ENCODE measurements at regions not wholly inside any gene's neighbourhood (a gene's known extent, or its start where the extent isn't known, plus 50 kb on each side); places are given as distances from the start of the nearest gene placed in this dataset.
"Not testable (repeated sequence)": the region's sequence is repeated elsewhere in the genome, so short reads cannot be mapped to it uniquely, and the experiment has no call there.

- DNase-seq, result no peak
Measured at GRCh38 chr3:168839653-168840052, 743.9 kb upstream of the GOLIM4 start.

GRCh38 chr3:168834558-168834957, 738.8 kb upstream of the GOLIM4 start:
- DNase-seq, result no peak

GRCh38 chr3:168828943-168829342, 733.2 kb upstream of the GOLIM4 start:
- DNase-seq, result no peak

GRCh38 chr3:168828536-168828935, 732.8 kb upstream of the GOLIM4 start:
- DNase-seq, result no peak

GRCh38 chr3:168828014-168828413, 732.3 kb upstream of the GOLIM4 start:
- no peak for DNase-seq

GRCh38 chr3:168824107-168824506, 728.4 kb upstream of the GOLIM4 start:
- DNase-seq, result no peak

GRCh38 chr3:168823466-168823865, 727.7 kb upstream of the GOLIM4 start:
- DNase-seq, result no peak

- DNase-seq, result no peak
Measured at GRCh38 chr3:168820810-168821415, 725.2 kb upstream of the GOLIM4 start.

- no peak for DNase-seq
Measured at GRCh38 chr3:168817177-168817576, 721.5 kb upstream of the GOLIM4 start.

- no peak for DNase-seq
Measured at GRCh38 chr3:168815946-168816345, 720.2 kb upstream of the GOLIM4 start.

GRCh38 chr3:168813225-168813802, 717.6 kb upstream of the GOLIM4 start:
- DNase-seq, result no peak

- DNase-seq, result no peak
Measured at GRCh38 chr3:168812234-168812633, 716.5 kb upstream of the GOLIM4 start.

GRCh38 chr3:168808596-168808995, 712.9 kb upstream of the GOLIM4 start:
- no peak for DNase-seq

- no peak for DNase-seq
Measured at GRCh38 chr3:168807448-168807847, 711.7 kb upstream of the GOLIM4 start.

- no peak for DNase-seq
Measured at GRCh38 chr3:168806871-168807270, 711.1 kb upstream of the GOLIM4 start.

- no peak for DNase-seq
Measured at GRCh38 chr3:168803536-168803935, 707.8 kb upstream of the GOLIM4 start.

- no peak for DNase-seq
Measured at GRCh38 chr3:168802766-168803165, 707.0 kb upstream of the GOLIM4 start.

- DNase-seq, result no peak
Measured at GRCh38 chr3:168801794-168802193, 706.1 kb upstream of the GOLIM4 start.

- no peak for DNase-seq
Measured at GRCh38 chr3:168796339-168796738, 700.6 kb upstream of the GOLIM4 start.

- no peak for DNase-seq
Measured at GRCh38 chr3:168794427-168794826, 698.7 kb upstream of the GOLIM4 start.

- no peak for DNase-seq
Measured at GRCh38 chr3:168782193-168782592, 686.5 kb upstream of the GOLIM4 start.

GRCh38 chr3:168779970-168780645, 684.4 kb upstream of the GOLIM4 start:
- not testable (repeated sequence) for DNase-seq

- no peak for DNase-seq
Measured at GRCh38 chr3:168753724-168754123, 658.0 kb upstream of the GOLIM4 start.

GRCh38 chr3:168752339-168752738, 656.6 kb upstream of the GOLIM4 start:
- no peak for DNase-seq

- no peak for DNase-seq
Measured at GRCh38 chr3:168747697-168748096, 652.0 kb upstream of the GOLIM4 start.
